H9 (cell line): ENCODE measurements at regions not wholly inside any gene's neighbourhood (a gene's known extent, or its start where the extent isn't known, plus 50 kb on each side); places are given as distances from the start of the nearest gene placed in this dataset.

Experiments used
- DNase-seq: peaks from one replicate; pipeline ENCODE4 v3.0.0-alpha.2; 2017
- H2AFZ ChIP-seq: one replicate; pipeline ENCODE4 v1.6.1; 2013; ENCODE audit warnings: mild to moderate bottlenecking, low read length, control low read depth, moderate library complexity
- H2AK5ac ChIP-seq: 2 replicates; pipeline ENCODE4 v1.6.1; 2013; ENCODE audit warnings: low read length, control low read depth, mixed read lengths; ENCODE audit not compliant: insufficient read length
- H2BK120ac ChIP-seq: one replicate; pipeline ENCODE4 v1.6.1; 2013; ENCODE audit warnings: low read depth, mild to moderate bottlenecking, low read length, control low read depth, inconsistent platforms; ENCODE audit not compliant: poor library complexity, severe bottlenecking
- H2BK12ac ChIP-seq: 2 replicates; pipeline ENCODE4 v1.6.1; 2013; ENCODE audit warnings: low read length, control low read depth, mixed read lengths, low read depth; ENCODE audit not compliant: insufficient read length
- H2BK15ac ChIP-seq: 2 replicates; pipeline ENCODE4 v1.6.1; 2013; ENCODE audit warnings: low read depth, low read length, control low read depth
- H2BK20ac ChIP-seq: one replicate; pipeline ENCODE4 v1.6.1; 2013; ENCODE audit warnings: low read depth, mild to moderate bottlenecking, low read length, control low read depth, inconsistent platforms; ENCODE audit not compliant: poor library complexity, severe bottlenecking
- H2BK5ac ChIP-seq: 2 replicates; pipeline ENCODE4 v1.6.1; 2013; ENCODE audit warnings: low read length, control low read depth, mixed read lengths; ENCODE audit not compliant: insufficient read length
- H3K14ac ChIP-seq: 2 replicates; pipeline ENCODE4 v1.6.1; 2013; ENCODE audit warnings: low read length, control low read depth; ENCODE audit not compliant: insufficient read depth
- H3K18ac ChIP-seq: 2 replicates; pipeline ENCODE4 v1.6.1; 2013; ENCODE audit warnings: low read depth, mild to moderate bottlenecking, mixed read lengths, low read length, control low read depth; ENCODE audit not compliant: insufficient read length
- H3K23ac ChIP-seq: 2 replicates; pipeline ENCODE4 v1.6.1; 2013; ENCODE audit warnings: low read length, control low read depth, mixed read lengths, low read depth; ENCODE audit not compliant: insufficient read length
- H3K23me2 ChIP-seq: 2 replicates; pipeline ENCODE4 v1.6.1; 2013; ENCODE audit warnings: low read depth, mild to moderate bottlenecking, mixed read lengths, low read length, control low read depth; ENCODE audit not compliant: insufficient read length, poor library complexity, severe bottlenecking
- H3K27ac ChIP-seq: 2 replicates; pipeline ENCODE4 v1.5.1; 2013; ENCODE audit warnings: low read length, control low read depth, mixed read lengths, low read depth; ENCODE audit not compliant: insufficient read length
- H3K27me3 ChIP-seq: 2 replicates; pipeline ENCODE4 v1.6.1; 2013; ENCODE audit warnings: low read length, control low read depth, inconsistent platforms; ENCODE audit not compliant: insufficient read depth
- H3K4ac ChIP-seq: 2 replicates; pipeline ENCODE4 v1.6.1; 2013; ENCODE audit warnings: low read depth, mild to moderate bottlenecking, control low read depth, inconsistent platforms, low read length, moderate library complexity
- H3K4me1 ChIP-seq: 2 replicates; pipeline ENCODE4 v1.6.1; 2013; ENCODE audit warnings: low read length, control low read depth, inconsistent platforms; ENCODE audit not compliant: insufficient read depth
- H3K4me2 ChIP-seq: 2 replicates; pipeline ENCODE4 v1.6.1; 2013; ENCODE audit warnings: low read length, control low read depth, mixed read lengths; ENCODE audit not compliant: insufficient read length, insufficient read depth
- H3K56ac ChIP-seq: 2 replicates; pipeline ENCODE4 v1.6.1; 2013; ENCODE audit warnings: low read depth, mild to moderate bottlenecking, mixed read lengths, low read length, control low read depth; ENCODE audit not compliant: insufficient read length
- H3K79me1 ChIP-seq: 2 replicates; pipeline ENCODE4 v1.6.1; 2013; ENCODE audit warnings: low read depth, mild to moderate bottlenecking, moderate library complexity, low read length, control low read depth, inconsistent platforms; ENCODE audit not compliant: insufficient read depth, poor library complexity, severe bottlenecking
- H3K79me2 ChIP-seq: 2 replicates; pipeline ENCODE4 v1.6.1; 2013; ENCODE audit warnings: low read length, control low read depth, inconsistent platforms; ENCODE audit not compliant: insufficient read depth
- H3K9ac ChIP-seq: 2 replicates; pipeline ENCODE4 v1.6.1; 2013; ENCODE audit warnings: low read length, control low read depth, mixed read lengths; ENCODE audit not compliant: insufficient read length; ENCODE audit errors: extremely low read depth
- H3K9me3 ChIP-seq: one replicate; pipeline ENCODE4 v1.6.1; 2013; ENCODE audit warnings: low read depth, low read length, inconsistent platforms; ENCODE audit not compliant: control insufficient read depth
- H3T11ph ChIP-seq: one replicate; pipeline ENCODE4 v1.6.1; 2013; ENCODE audit warnings: mild to moderate bottlenecking, low read length, control low read depth, inconsistent platforms
- H4K20me1 ChIP-seq: one replicate; pipeline ENCODE4 v1.6.1; 2013; ENCODE audit not compliant: control insufficient read depth, insufficient read length, insufficient read depth
- H4K5ac ChIP-seq: 2 replicates; pipeline ENCODE4 v1.6.1; 2013; ENCODE audit warnings: low read depth, mild to moderate bottlenecking, mixed read lengths, low read length, control low read depth; ENCODE audit not compliant: insufficient read length
- H4K8ac ChIP-seq: replicated peaks from 2 replicates; pipeline ENCODE4 v1.6.1; 2013; ENCODE audit warnings: low read length, control low read depth, mixed read lengths, low read depth; ENCODE audit not compliant: insufficient read length
- H4K91ac ChIP-seq: 2 replicates; pipeline ENCODE4 v1.6.1; 2013; ENCODE audit warnings: low read depth, mild to moderate bottlenecking, moderate library complexity, mixed read lengths, low read length, control low read depth; ENCODE audit not compliant: insufficient read length
- H3K27ac Mint-ChIP-seq, 3 experiments: 2 replicates in 2 of 3; 3 replicates in 1 of 3; pipeline ENCODE4 v1.8.0; 2020 to 2021; ENCODE audit warnings: mixed read lengths in 3 of 3, mild to moderate bottlenecking in 1 of 3, moderate library complexity in 1 of 3
- H3K27me3 Mint-ChIP-seq: 2 replicates; pipeline ENCODE4 v1.8.0; 2021; ENCODE audit warnings: low read depth, mild to moderate bottlenecking, moderate library complexity, mixed read lengths
- H3K36me3 Mint-ChIP-seq, 3 experiments: 2 replicates in 2 of 3; 3 replicates in 1 of 3; pipeline ENCODE4 v1.8.0; 2020 to 2021; ENCODE audit warnings: low read depth in 3 of 3, mixed read lengths in 3 of 3; ENCODE audit not compliant: insufficient read depth in 1 of 3
- H3K4me1 Mint-ChIP-seq, 2 experiments: 2 replicates each; pipeline ENCODE4 v1.8.0; 2020; ENCODE audit warnings: mixed read lengths in 2 of 2
- H3K4me3 Mint-ChIP-seq, 2 experiments: 2 replicates in 1 of 2; 3 replicates in 1 of 2; pipeline ENCODE4 v1.8.0; 2020 to 2021; ENCODE audit warnings: mild to moderate bottlenecking in 2 of 2, mixed read lengths in 2 of 2, moderate library complexity in 1 of 2
- H3K9me3 Mint-ChIP-seq, 2 experiments: 2 replicates in 1 of 2; 3 replicates in 1 of 2; pipeline ENCODE4 v1.8.0; 2020; ENCODE audit warnings: mild to moderate bottlenecking in 2 of 2, mixed read lengths in 2 of 2, moderate library complexity in 1 of 2
- CTCF ChIP-seq: fragments of 200-600 bp; sonication (generic); conservative IDR thresholded peaks from 3 replicates; pipeline ENCODE4 v1.8.0; 2021; ENCODE audit warnings: antibody characterized with exemption, mild to moderate bottlenecking
- WGBS: extraction: QIAGEN DNeasy Blood & Tissue Kit; methylation state at CpG from one replicate; pipeline ENCODE4 v1.1.7; 2013; ENCODE audit warnings: missing lambda C conversion rate, low lambda C conversion rate, mixed read lengths; ENCODE audit not compliant: insufficient read length; ENCODE audit errors: extremely low coverage; 5-methylcytosine and 5-hydroxymethylcytosine counted together

DNA sequence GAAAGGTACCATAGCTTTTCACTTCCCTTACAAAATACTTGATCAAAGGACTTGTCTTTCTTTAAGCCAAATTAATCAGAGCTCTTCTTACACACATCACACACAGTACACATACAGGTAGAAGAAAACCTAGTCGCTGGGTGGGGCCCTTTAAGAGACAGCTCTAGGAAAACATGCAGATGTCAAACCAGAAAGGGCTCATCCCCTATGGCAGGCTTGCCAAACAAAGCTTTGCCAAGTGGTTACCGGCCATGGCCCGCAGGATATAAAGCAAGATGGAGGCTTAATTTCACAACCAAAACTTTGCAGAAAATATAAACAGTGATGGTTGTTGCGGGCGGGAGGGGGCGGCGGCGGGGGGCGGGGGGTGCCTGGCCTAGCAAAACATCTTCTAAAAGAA, 2156.0 kb upstream of the PIK3C3 start:
- Histone ChIP-seq H3K14ac (no peak overlapping the region), H2AFZ (no peak overlapping the region), H3K23ac (no peak overlapping the region), H2BK20ac (no peak overlapping the region), H3K79me2 (peaks cover 7% of the 10 kb centered on the region; the same call in 1 of the 2 replicates), H3T11ph (no peak overlapping the region), H3K4me2 (peak overlapping the region; percentile 27), H2BK5ac (no peak overlapping the region), H4K91ac (no peak overlapping the region), H3K4ac (no peak overlapping the region), H2AK5ac (no peak overlapping the region), H3K9ac (peak overlapping the region; percentile 39), H2BK120ac (no peak overlapping the region), H3K27me3 (no peaks in the 10 kb centered on the region), H3K79me1 (no peaks in the 10 kb centered on the region), H3K9me3 (peaks cover 11% of the 10 kb centered on the region), H2BK12ac (no peak overlapping the region), H4K5ac (no peak overlapping the region), H4K8ac (no peak overlapping the region), H3K18ac (no peak overlapping the region), H2BK15ac (no peak overlapping the region), H3K27ac (no peak overlapping the region), H3K56ac (no peak overlapping the region), H3K23me2 (no peaks in the 10 kb centered on the region), H3K4me1 (peaks cover 7% of the 10 kb centered on the region; the same call in 1 of the 2 replicates), H4K20me1 (no peaks in the 10 kb centered on the region)
- DNase-seq: no peak
- no peak for TF ChIP-seq CTCF
- H3K4me3 Mint-ChIP-seq: peak overlapping the region; percentile 90 to 96
- no CpG with 5 or more reads among the region's 9 CpGs for WGBS
- H3K9me3 Mint-ChIP-seq: peaks cover 10 to 19% of the 10 kb centered on the region in 2 experiments
- H3K36me3 Mint-ChIP-seq: peaks cover 4 to 12% (median 6%) of the 10 kb centered on the region in 3 experiments; a peak in 5 of 7 replicates
- peak overlapping the region in 2 of 3 experiments; percentile 81 to 98; a peak in 2 of 7 replicates for H3K27ac Mint-ChIP-seq
- H3K4me1 Mint-ChIP-seq: peaks cover 19 to 27% of the 10 kb centered on the region in 2 experiments
- no peaks in the 10 kb centered on the region for H3K27me3 Mint-ChIP-seq
